HG02943 (cell line): ENCODE measurements at regions not wholly inside any gene's neighbourhood (a gene's known extent, or its start where the extent isn't known, plus 50 kb on each side); places are given as distances from the start of the nearest gene placed in this dataset.
"Not testable (repeated sequence)": the region's sequence is repeated elsewhere in the genome, so short reads cannot be mapped to it uniquely, and the experiment has no call there.

ENCODE experiments used
- ATAC-seq: cut with Tn5 transposase; IDR thresholded peaks from one replicate; pipeline ENCODE4 v1.9.1; 2021; ENCODE audit warnings: mild to moderate bottlenecking, low read depth, moderate library complexity; ENCODE audit not compliant: unreplicated experiment

DNA sequence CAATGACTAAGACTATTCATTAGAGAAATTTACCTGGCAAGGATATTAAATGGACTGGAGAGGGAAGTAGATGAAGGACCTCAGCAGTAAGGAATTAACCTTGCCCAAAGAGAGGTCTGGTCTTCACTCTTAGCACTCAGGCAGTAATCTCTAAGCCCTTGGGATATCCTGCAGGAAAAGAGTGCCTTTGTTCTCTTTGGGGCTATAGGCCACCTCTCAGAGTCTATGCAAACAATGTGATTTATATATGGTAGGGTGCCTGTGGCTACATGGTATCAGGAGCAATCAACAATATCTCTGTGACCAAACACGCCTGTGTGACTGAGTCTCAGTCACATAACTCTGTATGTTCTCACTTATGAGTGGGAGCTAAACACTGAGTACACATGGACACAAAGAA is 154.7 kb upstream of the CDK1 start:
- no peak for ATAC-seq

DNA sequence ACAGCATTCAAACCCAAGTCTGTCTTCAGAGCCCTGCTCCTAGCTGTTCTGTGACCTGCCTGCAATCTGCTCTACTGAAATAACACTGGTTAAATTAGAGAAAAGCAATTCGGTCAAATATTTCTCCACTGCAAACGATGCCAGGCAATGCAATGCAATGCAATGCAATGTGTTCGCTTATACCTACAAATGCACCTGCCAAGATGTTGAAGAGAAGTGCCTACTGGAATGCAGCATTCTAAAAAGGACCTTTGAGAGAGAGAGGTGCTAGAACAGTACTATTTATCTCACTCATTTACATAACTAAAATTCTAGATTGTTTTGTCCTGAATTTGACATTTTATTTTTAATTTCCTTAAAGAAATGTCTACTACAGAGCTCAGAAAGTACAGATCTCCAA is 157.3 kb upstream of the CDK1 start:
- ATAC-seq, result no peak

DNA sequence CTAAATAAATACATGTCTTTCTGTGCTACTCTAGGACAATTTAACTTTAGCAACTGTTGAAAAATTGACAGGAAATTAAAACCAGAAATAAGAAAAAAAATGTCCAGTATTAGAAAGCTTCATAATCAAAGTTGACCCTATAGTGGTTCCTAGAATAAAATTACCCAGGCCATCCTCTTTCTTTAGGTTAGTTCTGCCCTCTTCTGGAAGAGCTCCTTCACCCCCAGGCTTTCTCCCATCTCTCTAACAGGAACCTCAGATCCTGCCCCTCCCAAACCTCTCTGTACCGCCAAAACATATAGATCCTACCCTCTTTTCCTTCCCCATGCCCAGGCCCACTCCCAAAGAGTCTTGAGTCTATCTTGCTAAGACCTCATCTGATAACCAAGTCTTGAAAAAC is 159.4 kb upstream of the CDK1 start:
- no peak for ATAC-seq

GRCh38 chr10:60615541-60615940 is 162.7 kb upstream of the CDK1 start:
- ATAC-seq, result no peak

DNA sequence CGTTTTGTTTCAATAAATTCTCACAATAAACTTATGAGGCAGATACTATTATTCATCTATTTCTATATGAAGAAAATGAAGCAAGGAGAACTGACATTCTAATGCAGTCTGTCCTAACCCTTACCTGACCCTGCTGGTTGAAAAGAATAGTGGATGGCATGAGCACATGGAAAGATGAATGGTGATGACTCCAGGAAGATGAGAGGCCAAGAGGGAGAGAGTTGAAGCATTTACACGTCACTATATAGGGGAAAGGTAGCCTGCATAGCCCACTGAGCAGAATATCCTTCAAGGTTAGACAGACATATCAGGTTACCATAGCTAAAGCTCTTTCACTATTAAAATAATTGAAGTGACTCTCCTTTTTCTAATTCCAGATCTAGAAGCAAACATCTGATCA is 163.9 kb upstream of the CDK1 start:
- ATAC-seq, result no peak

DNA sequence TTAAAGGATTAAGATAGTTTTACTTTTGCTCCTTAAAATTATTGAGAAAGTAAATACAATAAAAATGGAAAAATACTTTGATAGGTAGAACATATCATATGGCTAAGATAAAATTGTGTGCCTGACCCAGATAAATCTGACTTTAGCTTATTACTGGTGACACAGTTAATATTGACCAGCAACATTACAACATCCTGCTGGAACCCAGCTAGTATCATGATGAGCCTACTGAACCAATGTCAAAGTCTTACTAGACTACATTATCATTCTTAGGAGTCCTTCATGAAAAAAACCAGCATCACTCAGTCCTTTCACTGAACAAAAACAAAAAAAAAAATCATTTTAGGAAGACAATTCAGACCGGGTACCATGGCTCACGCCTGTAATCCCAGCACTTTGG is 164.8 kb upstream of the CDK1 start:
- no peak for ATAC-seq

- no peak for ATAC-seq
These were observed 167.0 kb upstream of the CDK1 start for GRCh38 chr10:60611291-60611747.

GRCh38 chr10:60607372-60607771 is 170.9 kb upstream of the CDK1 start:
- no peak for ATAC-seq

- no peak for ATAC-seq
These were observed 171.8 kb upstream of the CDK1 start for GRCh38 chr10:60606343-60607080.

DNA sequence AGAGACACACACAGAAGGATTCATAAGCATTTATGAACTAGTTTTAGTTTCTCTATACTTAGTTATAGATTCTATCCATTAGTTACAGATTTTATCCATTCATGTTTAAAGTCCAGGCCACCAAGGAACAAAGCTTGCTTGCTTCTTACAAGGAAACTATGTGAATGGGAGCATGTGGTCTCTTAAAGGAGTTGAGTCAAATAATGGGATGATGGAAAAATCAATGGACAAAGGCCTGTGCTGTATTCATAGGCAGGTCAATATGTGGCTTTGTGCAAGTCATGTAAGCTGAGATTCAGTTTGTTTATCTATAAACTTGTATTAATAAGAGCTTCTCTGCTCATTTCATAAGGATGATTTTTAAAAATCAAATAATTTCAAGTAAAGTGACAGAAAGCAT is 172.8 kb upstream of the CDK1 start:
- no peak for ATAC-seq

DNA sequence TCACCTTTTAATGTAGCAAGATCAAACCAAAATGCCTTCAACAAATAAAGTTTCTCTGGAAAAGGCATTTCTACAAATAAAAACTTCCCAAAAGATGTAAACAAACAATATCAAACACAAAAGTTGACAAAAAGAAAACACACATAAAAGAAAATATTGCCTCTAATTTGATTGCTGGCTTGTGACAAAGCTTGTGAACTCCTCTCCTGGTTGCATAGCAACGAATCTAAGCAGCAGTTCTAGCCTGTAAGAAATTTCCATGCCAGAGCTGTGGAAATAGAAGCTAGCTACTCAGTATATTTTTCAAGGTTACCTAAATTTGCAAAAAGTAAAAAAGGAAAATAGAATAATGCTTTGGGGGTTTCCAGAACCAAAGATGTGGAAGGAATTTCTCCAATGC is 173.9 kb upstream of the CDK1 start:
- no peak for ATAC-seq

DNA sequence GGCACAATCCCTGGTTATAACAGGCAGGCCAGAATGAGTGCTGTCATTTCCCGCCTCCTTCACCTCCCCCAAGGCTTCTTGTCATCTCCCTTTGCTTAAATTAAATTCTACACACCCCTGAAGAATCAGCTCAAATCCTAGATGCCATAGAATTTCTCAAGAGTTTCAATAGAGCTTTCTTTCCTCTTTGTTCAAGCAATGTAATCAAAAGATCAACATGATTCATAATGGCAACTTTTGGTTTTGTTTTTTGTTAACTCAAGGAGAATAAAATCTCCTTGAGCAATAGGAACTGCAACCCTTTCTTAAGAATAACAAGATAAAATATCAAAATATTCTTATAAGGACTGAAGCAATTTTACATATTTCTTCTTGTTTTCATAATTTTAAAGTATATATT is 180.8 kb upstream of the CDK1 start:
- ATAC-seq, result no peak

GRCh38 chr10:60595852-60596251 is 182.4 kb upstream of the CDK1 start:
- no peak for ATAC-seq

DNA sequence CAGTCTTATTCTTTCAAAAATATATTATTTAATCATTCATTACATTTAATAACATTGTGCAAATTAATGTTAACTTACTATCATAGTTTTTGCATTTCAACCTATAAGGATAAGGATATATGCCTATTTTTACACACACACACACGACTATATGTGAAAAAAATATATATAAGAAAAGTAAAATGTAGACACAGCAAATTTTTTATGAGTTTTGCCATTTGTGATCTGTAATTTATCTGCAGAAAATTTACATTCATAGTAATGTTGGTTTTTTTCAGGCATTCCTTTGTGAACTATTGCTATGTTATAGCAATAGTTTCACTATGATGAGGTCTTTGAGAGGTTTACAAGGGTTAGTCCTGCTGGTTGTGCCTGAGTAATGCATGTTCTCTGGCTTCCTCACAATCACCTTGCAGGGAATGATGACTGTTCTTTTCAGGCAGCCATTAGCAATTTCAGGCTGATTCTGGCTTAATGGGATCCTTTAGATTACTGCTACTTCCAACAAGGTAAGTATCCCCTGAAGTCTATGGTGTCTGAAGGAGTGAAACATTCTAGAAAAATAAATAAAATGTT is 183.7 kb upstream of the CDK1 start:
- ATAC-seq, result no peak

DNA sequence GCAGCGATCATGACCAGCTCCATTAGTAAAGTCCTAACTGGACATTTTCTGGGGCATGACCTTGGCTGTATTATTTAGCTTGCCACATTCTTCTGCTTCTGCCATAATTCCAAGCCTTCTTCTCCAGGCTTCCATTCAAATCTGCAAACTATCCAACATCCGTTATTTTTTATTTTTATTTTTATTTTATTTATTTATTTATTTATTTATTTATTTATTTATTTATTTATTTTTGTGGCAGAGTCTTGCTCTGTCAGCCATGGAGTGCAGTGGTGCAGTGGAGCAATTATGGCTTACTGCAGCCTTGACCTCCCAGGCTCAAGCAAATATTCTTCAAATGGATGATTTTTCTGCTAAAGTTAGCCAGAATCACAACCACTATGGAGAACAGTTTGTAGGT is 187.2 kb upstream of the CDK1 start:
- ATAC-seq, result no peak

DNA sequence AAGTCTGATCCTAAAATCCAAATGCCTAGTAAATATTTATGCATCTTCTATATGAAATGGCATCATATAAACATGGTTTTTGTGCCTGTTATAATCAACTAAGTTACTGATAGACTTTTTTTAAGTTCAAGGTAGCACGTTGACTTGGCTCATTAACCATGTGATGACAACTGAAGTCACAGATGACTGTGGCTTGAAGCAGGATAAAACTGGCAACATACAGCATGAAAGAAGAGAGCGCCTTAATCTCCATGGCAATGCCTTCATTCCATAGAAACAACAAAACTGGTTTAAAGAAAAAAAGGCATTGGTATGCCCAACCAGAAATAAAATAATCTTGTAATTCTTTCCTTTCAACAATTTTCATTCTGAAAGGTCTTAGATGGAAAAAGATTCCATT is 188.9 kb upstream of the CDK1 start:
- ATAC-seq, result no peak

DNA sequence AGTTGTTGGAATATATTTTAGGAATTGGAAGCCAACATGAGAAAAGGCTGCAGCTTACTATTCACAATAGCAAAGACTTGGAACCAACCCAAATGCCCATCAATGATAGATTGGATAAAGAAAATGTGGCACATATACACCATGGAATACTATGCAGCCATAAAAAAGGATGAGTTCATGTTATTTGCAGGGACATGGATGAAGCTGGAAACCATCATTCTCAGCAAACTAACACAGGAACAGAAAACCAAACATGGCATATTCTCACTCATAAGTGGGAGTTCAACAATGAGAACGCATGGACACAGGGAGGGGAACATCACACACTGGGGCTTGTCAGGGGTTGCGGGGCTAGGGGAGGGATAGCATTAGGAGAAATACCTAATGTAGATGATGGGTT is 192.1 kb upstream of the ANK3 start:
- ATAC-seq, result not testable (repeated sequence)

DNA sequence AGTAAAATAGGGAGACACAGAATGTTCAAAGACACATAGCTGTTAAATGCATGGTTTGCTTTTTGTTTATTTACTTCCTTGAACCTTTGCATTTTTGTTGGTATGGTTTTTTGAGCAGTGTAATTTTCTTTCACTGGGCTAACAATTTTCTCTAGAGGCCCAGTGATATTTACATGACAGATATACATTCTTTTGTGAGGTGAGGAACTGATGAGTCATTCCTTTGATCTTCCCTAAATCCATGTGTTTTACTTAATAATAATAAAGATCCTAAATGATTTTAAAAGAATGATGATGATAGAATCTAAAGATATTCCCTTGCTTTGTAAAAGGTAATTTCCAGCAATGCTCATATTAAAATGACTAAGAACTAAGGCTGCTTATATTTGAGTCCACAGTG is 188.5 kb upstream of the ANK3 start:
- no peak for ATAC-seq

DNA sequence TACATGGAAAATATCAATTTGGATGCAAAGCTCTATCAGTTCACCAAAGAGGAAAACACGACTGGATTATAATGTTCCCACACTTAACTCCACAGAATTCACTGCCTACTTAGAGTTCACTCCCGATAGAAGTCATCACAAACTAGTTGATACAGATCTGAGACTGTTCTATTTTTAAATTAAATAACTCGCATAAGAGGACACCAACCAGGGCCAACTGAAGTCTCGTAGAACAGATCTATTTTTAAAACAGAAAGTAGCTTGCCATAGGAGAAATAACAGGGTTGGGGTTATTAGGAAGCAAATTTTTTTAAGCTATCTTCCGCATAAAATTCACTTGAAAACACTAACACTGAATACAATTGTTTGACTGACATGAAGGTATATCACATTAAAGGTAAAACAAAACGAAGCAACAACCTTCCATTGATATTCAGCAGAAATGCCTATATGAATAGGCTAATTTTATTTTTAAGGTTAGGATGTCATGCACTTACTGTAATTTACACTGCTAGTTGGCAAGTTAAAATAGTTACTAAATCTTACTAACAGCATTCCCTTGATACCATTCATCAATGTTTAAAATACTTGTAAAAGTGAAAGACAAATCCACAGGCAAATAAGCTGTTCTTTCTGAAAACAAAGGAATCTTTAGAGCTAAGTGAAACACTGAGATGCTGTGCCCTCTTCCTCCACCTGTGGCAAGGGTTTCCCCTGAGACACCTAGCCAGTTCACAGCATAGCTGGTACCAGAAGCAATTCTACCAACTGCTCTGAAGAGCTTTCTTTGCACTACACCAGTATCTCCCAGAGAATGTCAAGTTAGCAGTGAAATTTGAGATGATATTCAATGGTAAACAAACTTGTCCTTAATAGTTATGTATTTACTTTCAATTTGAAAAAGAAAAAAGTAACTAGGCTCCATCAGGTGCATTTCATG is 186.7 kb upstream of the ANK3 start:
- no peak for ATAC-seq

DNA sequence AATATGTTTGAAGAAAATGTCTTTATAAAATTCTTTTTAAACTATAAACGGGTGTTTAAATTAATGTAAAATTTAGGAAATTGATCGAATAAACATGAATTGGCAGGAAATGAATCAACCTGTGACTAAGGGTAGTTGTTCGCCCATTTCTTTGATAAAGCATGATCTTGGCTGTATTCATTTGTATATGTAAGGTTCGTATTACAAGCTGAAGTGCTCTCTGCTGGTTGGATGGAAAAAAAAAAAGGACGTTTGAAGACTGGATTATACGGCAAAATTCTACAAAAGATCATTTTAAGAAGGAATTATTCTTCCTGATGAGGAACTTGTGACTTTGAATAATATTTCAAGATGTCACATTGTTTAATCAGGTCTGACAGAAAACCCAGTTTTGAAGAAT is 185.4 kb upstream of the ANK3 start:
- no peak for ATAC-seq

DNA sequence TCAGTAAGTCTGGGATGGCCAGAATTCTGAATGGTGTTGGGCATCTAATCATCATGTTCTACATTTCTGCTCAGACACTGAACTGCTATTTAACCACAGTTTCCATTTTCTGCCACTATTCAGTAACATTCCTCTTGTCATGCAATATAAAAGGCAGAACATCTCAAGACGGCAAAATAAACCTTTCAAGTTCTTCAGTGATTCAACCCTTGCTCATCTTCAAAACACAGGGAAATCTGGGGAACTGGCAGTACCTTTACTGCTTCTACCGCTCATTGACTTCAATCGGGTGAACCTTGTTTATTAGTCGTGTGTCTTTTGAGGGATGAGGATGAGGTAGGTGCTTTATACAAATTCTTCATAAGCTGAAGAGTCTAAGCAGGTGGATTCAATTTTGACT is 184.7 kb upstream of the ANK3 start:
- ATAC-seq, result no peak
